OCI-LY1 (cell line): ENCODE measurements at regions not wholly inside any gene's neighbourhood (a gene's known extent, or its start where the extent isn't known, plus 50 kb on each side); places are given as distances from the start of the nearest gene placed in this dataset.

Experiments used
- H2AFZ ChIP-seq: fragments of 200-600 bp; sonication (generic), shearing (Covaris generic); 2 replicates; pipeline ENCODE4 v1.6.0; 2014; ENCODE audit warnings: antibody characterized with exemption, mild to moderate bottlenecking, low read length
- H3F3A ChIP-seq: fragments of 200-600 bp; sonication (generic), shearing (Covaris generic); 2 replicates; pipeline ENCODE4 v1.6.0; 2014; ENCODE audit warnings: mild to moderate bottlenecking, antibody characterized with exemption, low read length, moderate library complexity; ENCODE audit not compliant: insufficient read depth
- H3K27ac ChIP-seq: fragments of 200-600 bp; sonication (generic); 2 replicates; pipeline ENCODE4 v1.5.1; 2014; ENCODE audit warnings: low read length, mixed run types, mild to moderate bottlenecking, low read depth; ENCODE audit not compliant: poor library complexity, severe bottlenecking
- H3K27me3 ChIP-seq: fragments of 200-600 bp; sonication (generic); 2 replicates; pipeline ENCODE4 v1.6.0; 2014; ENCODE audit warnings: antibody characterized with exemption, mild to moderate bottlenecking, low read length, moderate library complexity; ENCODE audit not compliant: insufficient read depth
- H3K36me3 ChIP-seq: fragments of 200-600 bp; sonication (generic); 2 replicates; pipeline ENCODE4 v1.6.1; 2014; ENCODE audit warnings: mild to moderate bottlenecking, antibody characterized with exemption, low read length, moderate library complexity, mixed read lengths; ENCODE audit not compliant: insufficient read depth
- H3K4me1 ChIP-seq: fragments of 200-600 bp; sonication (generic); 2 replicates; pipeline ENCODE4 v1.5.1; 2014; ENCODE audit warnings: mild to moderate bottlenecking, low read length, moderate library complexity; ENCODE audit not compliant: insufficient read depth, severe bottlenecking
- H3K4me2 ChIP-seq: fragments of 200-600 bp; sonication (generic), shearing (Covaris generic); 2 replicates; pipeline ENCODE4 v1.6.1; 2014; ENCODE audit warnings: low read length
- H3K4me3 ChIP-seq: fragments of 200-600 bp; sonication (generic); 2 replicates; pipeline ENCODE4 v1.5.1; 2014; ENCODE audit warnings: low read length, low read depth, mild to moderate bottlenecking, mixed read lengths; ENCODE audit not compliant: poor library complexity, severe bottlenecking
- H3K79me2 ChIP-seq: fragments of 200-600 bp; shearing (Covaris generic); 2 replicates; pipeline ENCODE4 v1.6.1; 2016; ENCODE audit warnings: mixed run types, low read length, mixed read lengths; ENCODE audit not compliant: insufficient read depth
- H3K9ac ChIP-seq: fragments of 200-600 bp; sonication (generic), shearing (Covaris generic); 2 replicates; pipeline ENCODE4 v1.6.1; 2014; ENCODE audit warnings: mild to moderate bottlenecking, low read length, mixed read lengths
- H3K9me2 ChIP-seq: fragments of 200-600 bp; sonication (generic), shearing (Covaris generic); 2 replicates; pipeline ENCODE4 v1.6.1; 2014; ENCODE audit warnings: low read depth, mild to moderate bottlenecking, low read length, mixed read lengths
- H3K9me3 ChIP-seq: fragments of 200-600 bp; shearing (Covaris generic); 2 replicates; pipeline ENCODE4 v1.6.1; 2014; ENCODE audit warnings: low read length, mixed read lengths
- H4K20me1 ChIP-seq: fragments of 200-600 bp; sonication (generic), shearing (Covaris generic); 2 replicates; pipeline ENCODE4 v1.6.0; 2016; ENCODE audit warnings: mild to moderate bottlenecking, low read length; ENCODE audit not compliant: insufficient read depth
- CTCF ChIP-seq: fragments of 200-600 bp; sonication (generic), shearing (Covaris generic); IDR thresholded peaks from 2 replicates; pipeline ENCODE4 v1.5.1; 2017; ENCODE audit warnings: mild to moderate bottlenecking, antibody characterized with exemption, low read length, moderate library complexity, mixed read lengths
- EZH2 ChIP-seq: fragments of 200-600 bp; sonication (generic), shearing (Covaris generic); IDR thresholded peaks from 2 replicates; pipeline ENCODE4 v1.8.0; 2017; ENCODE audit warnings: borderline replicate concordance, mixed run types, mild to moderate bottlenecking, antibody characterized with exemption, low read length, moderate library complexity, mixed read lengths

GRCh38 chr22:49494555-49494954 lies 333.1 kb downstream of the BRD1 start:
- Histone ChIP-seq H3K9me2 (no peaks in the 10 kb centered on the region), H4K20me1 (no peaks in the 10 kb centered on the region), H3K27me3 (no peaks in the 10 kb centered on the region), H3K4me2 (no peak overlapping the region), H3K4me1 (no peaks in the 10 kb centered on the region), H3K4me3 (no peak overlapping the region), H3K79me2 (no peaks in the 10 kb centered on the region), H3K27ac (no peak overlapping the region), H2AFZ (no peak overlapping the region), H3K9ac (no peak overlapping the region), H3F3A (no peaks in the 10 kb centered on the region), H3K9me3 (no peaks in the 10 kb centered on the region), H3K36me3 (no peaks in the 10 kb centered on the region)
- TF ChIP-seq CTCF (no peak), EZH2 (no peak)

GRCh38 chr22:49492741-49493251 lies 334.9 kb downstream of the BRD1 start:
- Histone ChIP-seq H3K4me3 (no peak overlapping the region), H4K20me1 (no peaks in the 10 kb centered on the region), H3F3A (no peaks in the 10 kb centered on the region), H3K9ac (no peak overlapping the region), H3K9me3 (no peaks in the 10 kb centered on the region), H3K79me2 (no peaks in the 10 kb centered on the region), H3K4me1 (no peaks in the 10 kb centered on the region), H3K27me3 (no peaks in the 10 kb centered on the region), H3K36me3 (no peaks in the 10 kb centered on the region), H3K9me2 (no peaks in the 10 kb centered on the region), H3K27ac (no peak overlapping the region), H2AFZ (no peak overlapping the region), H3K4me2 (no peak overlapping the region)
- TF ChIP-seq EZH2: no peak
- TF ChIP-seq CTCF: no peak

- H3K27ac ChIP-seq: no peak overlapping the region
- H3K9me3 ChIP-seq: no peaks in the 10 kb centered on the region
- H3K9ac ChIP-seq: no peak overlapping the region
- no peak for TF ChIP-seq CTCF
- no peak for TF ChIP-seq EZH2
- H4K20me1 ChIP-seq: no peaks in the 10 kb centered on the region
- no peaks in the 10 kb centered on the region for H3K9me2 ChIP-seq
- H3K4me3 ChIP-seq: no peak overlapping the region
- H3F3A ChIP-seq: no peaks in the 10 kb centered on the region
- no peaks in the 10 kb centered on the region for H3K36me3 ChIP-seq
- no peaks in the 10 kb centered on the region for H3K79me2 ChIP-seq
- no peak overlapping the region for H2AFZ ChIP-seq
- no peaks in the 10 kb centered on the region for H3K4me1 ChIP-seq
- H3K4me2 ChIP-seq: no peak overlapping the region
- H3K27me3 ChIP-seq: no peaks in the 10 kb centered on the region
Observed at GRCh38 chr22:49492308-49492707, 335.4 kb downstream of the BRD1 start.
